GM18517 (cell line): ENCODE measurements at regions not wholly inside any gene's neighbourhood (a gene's known extent, or its start where the extent isn't known, plus 50 kb on each side); places are given as distances from the start of the nearest gene placed in this dataset.
"Not testable (repeated sequence)": the region's sequence is repeated elsewhere in the genome, so short reads cannot be mapped to it uniquely, and the experiment has no call there.

Source experiments
- ATAC-seq: cut with Tn5 transposase; IDR thresholded peaks from one replicate; pipeline ENCODE4 v1.9.1; 2021; ENCODE audit warnings: mild to moderate bottlenecking, moderate library complexity; ENCODE audit not compliant: unreplicated experiment

- ATAC-seq: not testable (repeated sequence)
These were observed 4390.6 kb upstream of the TPTE start for GRCh38 chr21:6130734-6131133.

DNA sequence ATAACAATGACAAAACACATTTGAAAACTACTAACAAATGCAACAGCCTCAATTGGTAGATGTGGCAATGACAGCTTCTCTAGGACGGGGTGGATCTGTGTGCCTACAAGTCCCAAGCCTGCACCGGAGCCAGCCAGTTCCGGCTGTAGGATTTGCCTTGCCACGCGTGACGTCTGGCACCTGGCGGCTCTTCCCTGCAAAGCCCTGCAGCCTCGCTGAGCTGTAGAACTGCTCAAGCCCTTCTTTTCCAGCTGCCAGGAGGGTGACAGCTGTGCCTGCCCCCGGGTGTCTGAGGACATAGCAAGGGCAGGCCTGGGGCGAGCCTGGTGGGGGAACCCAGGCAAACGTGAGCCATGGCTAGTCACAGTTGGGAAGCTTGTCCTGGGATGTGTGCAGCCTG, 4388.0 kb upstream of the TPTE start:
- not testable (repeated sequence) for ATAC-seq

DNA sequence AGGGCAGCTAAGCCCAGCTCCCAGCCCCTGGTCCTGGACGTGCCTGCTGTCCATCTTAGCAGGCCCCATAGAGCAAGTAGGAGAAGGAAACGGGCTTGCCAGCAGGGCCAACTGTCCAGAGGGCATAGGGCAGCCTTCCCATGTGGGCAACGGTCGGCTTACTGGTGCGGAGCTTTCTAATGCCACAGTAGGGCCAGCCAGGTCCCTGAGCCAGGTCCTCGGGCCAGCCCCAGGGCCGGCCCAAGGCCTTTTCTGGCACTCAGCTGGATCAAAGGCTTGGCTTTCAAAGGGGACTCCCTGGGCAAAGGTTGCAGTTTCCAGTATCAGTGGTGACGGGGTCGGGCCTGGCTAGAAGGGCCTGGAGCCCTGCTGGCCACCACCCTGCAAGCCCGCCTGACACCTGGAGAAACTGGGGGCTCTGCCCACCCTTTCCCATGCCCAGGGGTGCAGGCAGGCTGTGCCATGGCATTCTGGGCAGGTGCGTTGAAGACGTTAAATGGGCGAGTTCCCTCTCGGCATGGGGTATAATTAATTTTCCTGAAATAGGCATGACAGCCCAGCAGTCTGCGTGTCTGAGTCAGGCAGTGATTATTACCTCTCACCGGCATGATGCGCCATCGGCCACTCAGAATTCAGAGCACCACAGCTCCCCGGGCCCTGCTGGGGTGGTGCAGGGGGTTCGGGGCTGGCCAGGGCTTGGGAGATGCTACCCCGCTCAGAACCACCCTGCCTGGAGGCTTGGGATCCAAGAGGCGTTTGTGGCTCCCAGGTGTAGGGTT, 4387.3 kb upstream of the TPTE start:
- ATAC-seq: not testable (repeated sequence)

DNA sequence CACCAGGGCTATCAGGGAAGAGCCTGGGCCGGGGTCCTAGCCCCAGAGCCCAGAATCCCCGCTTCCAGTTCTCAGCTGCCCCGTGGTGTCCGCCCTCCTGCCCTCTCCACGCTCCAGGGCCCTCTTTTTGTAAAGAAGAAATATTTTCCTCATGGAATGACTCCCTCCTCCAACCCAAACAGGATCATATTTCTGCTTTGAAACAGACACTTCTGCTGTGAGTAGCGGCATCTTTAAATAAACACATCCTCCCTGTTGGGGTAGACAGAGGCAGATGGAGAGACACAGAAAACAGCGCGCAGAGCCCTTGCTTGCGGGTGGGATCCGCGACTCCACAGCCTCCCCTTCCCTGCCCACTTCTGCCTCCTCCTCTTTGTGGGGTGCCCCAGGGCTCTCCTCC, 4384.7 kb upstream of the TPTE start:
- ATAC-seq: not testable (repeated sequence)

GRCh38 chr21:6138244-6139136, 4382.9 kb upstream of the TPTE start:
- peak; percentile 56 for ATAC-seq

DNA sequence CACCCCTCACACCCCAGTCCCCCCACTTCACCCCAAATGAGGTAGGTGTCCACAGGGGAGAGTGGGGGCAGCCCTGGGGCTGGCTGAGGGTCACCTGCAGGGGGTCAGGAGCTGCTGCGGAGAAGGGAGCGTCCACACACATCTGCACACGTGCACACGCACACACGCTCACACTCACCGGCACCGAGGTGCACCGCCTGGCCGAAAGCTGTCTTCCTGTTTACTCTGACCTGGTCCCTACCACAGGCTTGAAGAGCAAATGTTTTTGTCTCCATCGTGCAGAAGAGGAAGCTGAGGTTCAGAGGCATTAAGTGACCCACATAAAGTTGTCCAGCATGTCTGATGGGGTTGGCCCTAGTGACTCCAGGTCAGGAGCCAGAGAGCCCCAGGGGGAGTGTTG, 4382.1 kb upstream of the TPTE start:
- not testable (repeated sequence) for ATAC-seq

- not testable (repeated sequence) for ATAC-seq
These were observed 4381.5 kb upstream of the TPTE start for GRCh38 chr21:6139862-6140261.

DNA sequence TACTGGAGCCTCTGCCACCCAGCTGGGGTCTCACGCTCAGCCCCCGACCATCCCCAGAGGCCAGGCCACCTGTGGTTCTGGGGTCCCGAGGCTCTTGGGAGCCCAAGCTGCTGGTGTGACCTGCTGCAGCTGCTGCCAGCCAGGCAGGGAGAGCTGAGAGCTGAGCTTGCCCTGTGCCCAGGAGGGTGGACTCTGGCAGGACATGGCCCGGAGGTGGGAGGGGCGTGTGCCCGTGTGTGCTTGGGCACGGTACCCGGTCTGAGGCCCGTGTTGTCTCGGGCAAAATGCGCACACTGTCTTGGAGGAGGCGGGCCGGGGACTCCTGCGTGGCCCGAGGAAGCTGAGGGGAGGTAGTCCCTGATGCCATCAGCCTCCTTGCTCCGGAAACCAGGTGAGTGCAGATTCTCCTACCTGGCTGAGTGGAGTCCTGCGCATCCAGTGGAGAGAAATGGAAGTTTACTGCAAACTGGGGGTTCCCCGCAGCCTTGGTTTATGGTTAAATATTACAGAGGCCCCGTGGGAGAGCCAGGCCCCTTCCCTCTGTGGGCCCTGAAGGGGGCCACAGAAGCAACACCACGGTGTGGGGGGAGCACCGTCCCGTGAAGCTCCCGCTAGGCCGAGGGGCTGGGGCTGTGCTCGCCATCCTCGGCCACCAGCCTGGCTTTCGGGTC, 4380.8 kb upstream of the TPTE start:
- ATAC-seq: not testable (repeated sequence)

DNA sequence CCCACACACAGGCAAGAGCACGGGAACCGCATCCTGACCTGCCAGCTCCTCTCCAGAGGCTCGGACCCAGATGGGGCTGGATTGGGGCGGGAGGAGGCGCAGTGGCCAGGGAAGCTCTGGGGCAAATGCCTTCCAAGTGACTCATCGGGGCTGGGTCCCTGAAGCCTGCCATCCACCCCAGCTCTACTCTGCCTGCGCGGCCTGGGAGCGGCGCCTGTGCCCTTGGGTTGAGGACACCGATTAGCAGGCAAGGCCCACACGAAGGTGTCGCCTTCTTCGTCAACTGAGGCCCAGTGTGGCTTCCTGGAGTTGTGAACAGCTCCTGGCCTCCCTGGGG, 4380.3 kb upstream of the TPTE start:
- ATAC-seq: not testable (repeated sequence)

DNA sequence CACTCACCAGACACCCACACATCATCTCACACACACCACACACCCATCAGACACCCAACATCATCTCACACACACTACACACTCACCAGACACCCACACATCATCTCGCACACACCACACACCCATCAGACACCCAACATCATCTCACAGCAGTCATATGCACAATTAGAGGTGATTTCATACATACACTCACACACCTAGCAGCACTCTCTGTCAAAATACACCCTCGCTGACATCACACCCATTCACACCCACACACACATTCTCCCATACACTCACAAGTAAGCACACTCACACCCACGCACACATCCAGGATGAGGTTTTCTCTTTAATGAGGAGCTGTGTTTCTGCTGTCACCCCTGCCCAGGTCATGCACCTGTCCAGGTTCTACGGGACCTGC, 4368.2 kb upstream of the TPTE start:
- not testable (repeated sequence) for ATAC-seq

DNA sequence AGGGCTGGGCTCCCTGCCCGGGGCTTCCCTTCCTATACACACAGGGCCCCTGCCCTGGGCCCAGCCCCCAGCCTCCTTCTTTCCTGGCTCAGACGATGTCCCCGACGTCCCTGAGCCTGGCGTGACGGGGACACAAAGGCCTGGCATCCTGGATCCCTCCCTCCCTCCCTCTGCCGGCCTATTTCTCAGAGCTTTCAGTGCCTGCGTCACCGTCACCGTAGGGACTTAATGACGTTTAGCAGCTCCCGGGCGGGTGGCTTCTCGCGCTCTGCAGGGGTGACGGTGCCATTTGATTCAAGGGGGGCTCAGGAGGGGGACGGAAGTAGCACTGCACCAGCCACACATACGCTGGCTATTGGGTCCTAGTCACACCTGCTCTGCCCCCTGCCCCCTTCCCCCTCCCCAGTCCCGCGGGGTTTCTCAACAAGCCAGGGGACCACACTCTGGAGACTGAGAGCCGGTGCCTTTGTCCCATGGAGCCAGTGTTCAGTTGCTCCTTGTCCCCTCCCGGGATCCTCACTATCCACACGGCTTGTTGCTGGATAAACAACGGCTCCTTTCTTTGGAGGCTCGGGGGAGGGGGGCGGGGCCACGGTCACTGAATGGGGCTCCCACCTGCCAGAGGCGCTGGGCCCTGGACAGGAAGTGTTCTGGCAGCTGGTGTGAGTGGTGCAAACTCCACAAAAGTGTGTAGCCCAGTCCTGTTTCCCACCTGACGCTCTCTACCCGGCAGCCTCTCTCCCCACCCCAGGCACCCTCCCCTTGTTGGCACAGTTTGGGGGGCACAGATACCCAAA, 4366.7 kb upstream of the TPTE start:
- ATAC-seq: not testable (repeated sequence)

DNA sequence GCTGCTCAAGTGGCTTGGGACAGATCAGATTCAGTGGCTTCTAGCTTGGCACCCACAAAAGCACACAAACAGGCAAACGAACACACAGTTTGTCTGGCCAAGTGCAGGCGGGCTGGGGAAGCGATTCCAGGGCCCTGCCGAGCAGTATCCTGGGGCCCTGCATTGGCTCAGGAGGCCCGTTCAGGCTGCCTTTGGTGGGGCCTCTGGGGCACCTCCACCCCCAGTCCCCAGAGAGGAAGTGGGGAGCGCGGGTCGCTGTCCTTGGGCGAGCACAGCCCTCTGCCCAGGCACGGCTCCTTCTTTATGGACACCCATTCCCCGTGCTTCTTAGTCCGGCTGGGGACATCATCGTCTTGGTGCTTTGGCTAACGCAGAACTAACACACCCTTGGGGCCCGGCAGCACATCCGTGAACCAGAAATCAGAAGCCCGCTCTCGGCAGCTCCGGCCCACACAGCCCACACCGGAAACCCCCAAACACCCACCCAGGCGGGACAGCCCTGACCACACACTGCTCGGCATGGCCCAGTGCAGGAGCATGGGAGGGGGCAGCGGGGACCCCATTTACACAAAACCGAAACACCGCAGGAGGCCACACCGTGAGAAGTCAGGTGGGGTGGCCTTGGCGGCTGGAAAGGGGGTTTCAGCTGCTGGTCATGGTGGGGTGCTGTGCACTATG, 4364.5 kb upstream of the TPTE start:
- peak; percentile 53 for ATAC-seq

GRCh38 chr21:6157515-6157914, 4363.9 kb upstream of the TPTE start:
- ATAC-seq: peak; percentile 10

- ATAC-seq: not testable (repeated sequence)
These were observed 4363.2 kb upstream of the TPTE start for GRCh38 chr21:6158171-6158570.
